Renal cortex interstitium (tissue), 11 donors: ENCODE measurements at regions not wholly inside any gene's neighbourhood (a gene's known extent, or its start where the extent isn't known, plus 50 kb on each side); places are given as distances from the start of the nearest gene placed in this dataset.
A peak's percentile ranks its signal among the peaks of the same experiment; 100 is the strongest.
"Not testable (repeated sequence)": the region's sequence is repeated elsewhere in the genome, so short reads cannot be mapped to it uniquely, and the experiment has no call there.

Experiments used
- DNase-seq, 11 donors: peaks; one replicate each; pipeline ENCODE4 v3.0.0-alpha.2; 2013; ENCODE audit warnings: low read depth in 9 of 11, low spot score in 4 of 11; ENCODE audit errors: extremely low read depth in 1 of 11

- DNase-seq = peak in 9 of 11 donors; percentile 3 to 32 (median 17)
These were observed 64.7 kb upstream of the SELENOP start for GRCh38 chr5:42876375-42876844.

- no peak for DNase-seq
These were observed 64.2 kb upstream of the SELENOP start for GRCh38 chr5:42875785-42876374.

GRCh38 chr5:42875211-42875610, 63.5 kb upstream of the SELENOP start:
- DNase-seq = no peak

- no peak for DNase-seq
These were observed 63.0 kb upstream of the SELENOP start for GRCh38 chr5:42874621-42875198.

- no peak for DNase-seq
These were observed 61.2 kb upstream of the SELENOP start for GRCh38 chr5:42872865-42873264.

GRCh38 chr5:42870882-42871418, 59.3 kb upstream of the SELENOP start:
- DNase-seq = no peak

GRCh38 chr5:42868417-42868816, 56.7 kb upstream of the SELENOP start:
- DNase-seq = not testable (repeated sequence)

GRCh38 chr5:42864749-42865148, 53.1 kb upstream of the SELENOP start:
- DNase-seq = not testable (repeated sequence)
